ENCODE measurements at regions not wholly inside any gene's neighbourhood (a gene's known extent, or its start where the extent isn't known, plus 50 kb on each side); places are given as distances from the start of the nearest gene placed in this dataset.
"Not testable (repeated sequence)": the region's sequence is repeated elsewhere in the genome, so short reads cannot be mapped to it uniquely, and the experiment has no call there.

- TF ChIP-seq, protein P1, sequence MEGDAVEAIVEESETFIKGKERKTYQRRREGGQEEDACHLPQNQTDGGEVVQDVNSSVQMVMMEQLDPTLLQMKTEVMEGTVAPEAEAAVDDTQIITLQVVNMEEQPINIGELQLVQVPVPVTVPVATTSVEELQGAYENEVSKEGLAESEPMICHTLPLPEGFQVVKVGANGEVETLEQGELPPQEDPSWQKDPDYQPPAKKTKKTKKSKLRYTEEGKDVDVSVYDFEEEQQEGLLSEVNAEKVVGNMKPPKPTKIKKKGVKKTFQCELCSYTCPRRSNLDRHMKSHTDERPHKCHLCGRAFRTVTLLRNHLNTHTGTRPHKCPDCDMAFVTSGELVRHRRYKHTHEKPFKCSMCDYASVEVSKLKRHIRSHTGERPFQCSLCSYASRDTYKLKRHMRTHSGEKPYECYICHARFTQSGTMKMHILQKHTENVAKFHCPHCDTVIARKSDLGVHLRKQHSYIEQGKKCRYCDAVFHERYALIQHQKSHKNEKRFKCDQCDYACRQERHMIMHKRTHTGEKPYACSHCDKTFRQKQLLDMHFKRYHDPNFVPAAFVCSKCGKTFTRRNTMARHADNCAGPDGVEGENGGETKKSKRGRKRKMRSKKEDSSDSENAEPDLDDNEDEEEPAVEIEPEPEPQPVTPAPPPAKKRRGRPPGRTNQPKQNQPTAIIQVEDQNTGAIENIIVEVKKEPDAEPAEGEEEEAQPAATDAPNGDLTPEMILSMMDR (conservative IDR thresholded peaks at IDR 0.05; ENCODE audit: low read depth, low read length): no peak
- TF ChIP-seq EZH2 (IDR thresholded peaks at IDR 0.05; ENCODE audit: borderline replicate concordance, low read depth, low read length, poor library complexity, severe bottlenecking): no peak
- intact Hi-C loops (cut with micrococcal nuclease; ENCODE audit: unreplicated experiment): no loop called here
- Histone ChIP-seq H3K27ac (ENCODE audit: low read depth, low read length, poor library complexity, severe bottlenecking) (no peak overlapping the region), H3K4me3 (ENCODE audit: low read depth, low read length, poor library complexity, severe bottlenecking) (no peak overlapping the region), H3K9me3 (ENCODE audit: low read depth, low read length, poor library complexity, severe bottlenecking) (no peaks in the 10 kb centered on the region), H3K36me3 (ENCODE audit: insufficient read depth, low read length, poor library complexity, severe bottlenecking) (no peaks in the 10 kb centered on the region), H3K27me3 (replicated peaks; ENCODE audit: insufficient read depth, low read depth, low read length, poor library complexity) (peaks cover 18% of the 10 kb centered on the region), H3K4me1 (ENCODE audit: insufficient read depth, low read length, poor library complexity, severe bottlenecking) (no peaks in the 10 kb centered on the region)
- no peak for DNase-seq (ENCODE audit: low spot score)
- CTCF ChIA-PET: no interaction called here
- no TSS peak for BruUV-seq (replicated peaks)
- POLR2A ChIA-PET (ENCODE audit: low non-redundant PET): no interaction called here
Measured at GRCh38 chr1:99397863-99398262, 133.6 kb downstream of the PLPPR4 start.

- H3K36me3 ChIP-seq (ENCODE audit: insufficient read depth, low read length, poor library complexity, severe bottlenecking); H3K27me3 ChIP-seq (replicated peaks; ENCODE audit: insufficient read depth, low read depth, low read length, poor library complexity); POLR2A ChIA-PET (ENCODE audit: low non-redundant PET); H3K9me3 ChIP-seq (ENCODE audit: low read depth, low read length, poor library complexity, severe bottlenecking); CTCF ChIA-PET; DNase-seq (ENCODE audit: low spot score); H3K4me3 ChIP-seq (ENCODE audit: low read depth, low read length, poor library complexity, severe bottlenecking); H3K4me1 ChIP-seq (ENCODE audit: insufficient read depth, low read length, poor library complexity, severe bottlenecking); intact Hi-C loops (cut with micrococcal nuclease; ENCODE audit: unreplicated experiment); BruUV-seq (replicated peaks); H3K27ac ChIP-seq (ENCODE audit: low read depth, low read length, poor library complexity, severe bottlenecking): not testable (repeated sequence)
Measured at GRCh38 chr1:99401556-99401955, 137.3 kb downstream of the PLPPR4 start.

DNA sequence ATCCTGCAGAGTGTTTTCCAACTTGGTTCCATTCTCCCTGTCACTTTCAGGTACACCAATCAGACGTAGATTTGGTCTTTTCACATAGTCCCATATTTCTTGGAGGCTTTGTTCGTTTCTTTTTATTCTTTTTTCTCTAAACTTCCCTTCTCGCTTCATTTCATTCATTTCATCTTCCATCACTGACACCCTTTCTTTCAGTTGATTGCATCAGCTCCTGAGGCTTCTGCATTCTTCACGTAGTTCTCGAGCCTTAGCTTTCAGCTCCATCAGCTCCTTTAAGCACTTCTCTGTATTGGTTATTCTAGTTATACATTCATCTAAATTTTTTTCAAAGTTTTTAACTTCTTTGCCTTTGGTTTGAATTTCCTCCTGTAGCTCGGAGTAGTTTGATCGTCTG is 140.1 kb downstream of the PLPPR4 start:
- H3K4me3 ChIP-seq (ENCODE audit: low read depth, low read length, poor library complexity, severe bottlenecking); POLR2A ChIA-PET (ENCODE audit: low non-redundant PET); DNase-seq (ENCODE audit: low spot score); CTCF ChIA-PET; H3K27ac ChIP-seq (ENCODE audit: low read depth, low read length, poor library complexity, severe bottlenecking); BruUV-seq (replicated peaks); H3K9me3 ChIP-seq (ENCODE audit: low read depth, low read length, poor library complexity, severe bottlenecking); intact Hi-C loops (cut with micrococcal nuclease; ENCODE audit: unreplicated experiment); H3K36me3 ChIP-seq (ENCODE audit: insufficient read depth, low read length, poor library complexity, severe bottlenecking); H3K27me3 ChIP-seq (replicated peaks; ENCODE audit: insufficient read depth, low read depth, low read length, poor library complexity); H3K4me1 ChIP-seq (ENCODE audit: insufficient read depth, low read length, poor library complexity, severe bottlenecking): not testable (repeated sequence)

DNA sequence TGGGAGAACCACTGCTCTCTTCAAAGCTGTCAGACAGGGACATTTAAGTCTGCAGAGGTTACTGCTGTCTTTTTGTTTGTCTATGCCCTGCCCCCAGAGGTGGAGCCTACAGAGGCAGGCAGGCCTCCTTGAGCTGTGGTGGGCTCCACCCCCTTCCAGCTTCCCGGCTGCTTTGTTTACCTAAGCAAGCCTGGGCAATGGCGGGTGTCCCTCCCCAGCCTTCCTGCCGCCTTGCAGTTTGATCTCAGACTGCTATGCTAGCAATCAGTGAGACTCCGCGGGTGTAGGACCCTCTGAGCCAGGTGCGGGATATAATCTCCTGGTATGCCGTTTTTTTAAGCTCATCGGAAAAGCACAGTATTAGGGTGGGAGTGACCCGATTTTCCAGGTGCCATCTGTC is 141.0 kb downstream of the PLPPR4 start:
- H3K4me1 ChIP-seq (ENCODE audit: insufficient read depth, low read length, poor library complexity, severe bottlenecking); H3K27ac ChIP-seq (ENCODE audit: low read depth, low read length, poor library complexity, severe bottlenecking); H3K27me3 ChIP-seq (replicated peaks; ENCODE audit: insufficient read depth, low read depth, low read length, poor library complexity); POLR2A ChIA-PET (ENCODE audit: low non-redundant PET); CTCF ChIA-PET; H3K36me3 ChIP-seq (ENCODE audit: insufficient read depth, low read length, poor library complexity, severe bottlenecking); H3K9me3 ChIP-seq (ENCODE audit: low read depth, low read length, poor library complexity, severe bottlenecking); BruUV-seq (replicated peaks); DNase-seq (ENCODE audit: low spot score); H3K4me3 ChIP-seq (ENCODE audit: low read depth, low read length, poor library complexity, severe bottlenecking); intact Hi-C loops (cut with micrococcal nuclease; ENCODE audit: unreplicated experiment): not testable (repeated sequence)

DNA sequence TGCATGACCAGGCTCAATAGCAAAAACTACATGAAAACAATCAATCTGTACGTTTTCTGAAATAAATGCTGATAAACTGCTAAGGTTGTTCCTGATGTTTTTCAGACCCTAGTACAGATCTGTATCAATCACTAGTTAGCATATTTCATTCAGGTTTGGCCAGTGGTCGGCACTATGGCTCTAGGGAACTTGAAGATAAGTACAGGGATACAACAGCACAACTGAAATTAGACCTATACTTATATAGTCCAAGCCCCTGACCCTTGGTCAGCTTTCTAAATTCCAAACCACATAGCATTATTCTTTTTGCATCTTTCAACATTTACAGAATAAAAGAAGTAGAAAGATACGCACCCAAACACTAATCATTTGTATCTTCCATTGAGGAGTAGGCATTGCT is 142.7 kb downstream of the PLPPR4 start:
- Histone ChIP-seq H3K9me3 (ENCODE audit: low read depth, low read length, poor library complexity, severe bottlenecking) (no peaks in the 10 kb centered on the region), H3K27me3 (replicated peaks; ENCODE audit: insufficient read depth, low read depth, low read length, poor library complexity) (no peaks in the 10 kb centered on the region), H3K4me3 (ENCODE audit: low read depth, low read length, poor library complexity, severe bottlenecking) (no peak overlapping the region), H3K4me1 (ENCODE audit: insufficient read depth, low read length, poor library complexity, severe bottlenecking) (no peaks in the 10 kb centered on the region), H3K27ac (ENCODE audit: low read depth, low read length, poor library complexity, severe bottlenecking) (no peak overlapping the region), H3K36me3 (ENCODE audit: insufficient read depth, low read length, poor library complexity, severe bottlenecking) (no peaks in the 10 kb centered on the region)
- no peak for TF ChIP-seq EZH2 (IDR thresholded peaks at IDR 0.05; ENCODE audit: borderline replicate concordance, low read depth, low read length, poor library complexity, severe bottlenecking)
- TF ChIP-seq, protein P1 (conservative IDR thresholded peaks at IDR 0.05; ENCODE audit: low read depth, low read length): no peak
- no TSS peak for BruUV-seq (replicated peaks)
- intact Hi-C loops (cut with micrococcal nuclease; ENCODE audit: unreplicated experiment): no loop called here
- ChIA-PET CTCF (no interaction called here), POLR2A (ENCODE audit: low non-redundant PET) (no interaction called here)
- no peak for DNase-seq (ENCODE audit: low spot score)

Data from A673 (cell line).